Central memory CD8-positive, alpha-beta T cell (primary cell): ENCODE measurements at regions not wholly inside any gene's neighbourhood (a gene's known extent, or its start where the extent isn't known, plus 50 kb on each side); places are given as distances from the start of the nearest gene placed in this dataset.
"Not testable (repeated sequence)": the region's sequence is repeated elsewhere in the genome, so short reads cannot be mapped to it uniquely, and the experiment has no call there.

Experiments
- ATAC-seq: fragments of 150-1000 bp; cut with Tn5 transposase; replicated peaks from 2 replicates; pipeline ENCODE4 v1.10.0; 2022; ENCODE audit warnings: mild to moderate bottlenecking, moderate FRiP score, moderate number of reproducible peaks; ENCODE audit not compliant: poor library complexity, severe bottlenecking; ENCODE audit errors: extremely low read depth
- DNase-seq, 2 donors: peaks; one replicate each; pipeline ENCODE4 v3.0.0; 2021; ENCODE audit warnings: low spot score in 2 of 2
- H3K27ac Mint-ChIP-seq: one replicate; pipeline ENCODE4 v1.8.0; 2022; ENCODE audit warnings: low read depth, mild to moderate bottlenecking, moderate library complexity, mixed read lengths
- H3K27me3 Mint-ChIP-seq: one replicate; pipeline ENCODE4 v1.8.0; 2022; ENCODE audit warnings: mixed read lengths
- H3K36me3 Mint-ChIP-seq: one replicate; pipeline ENCODE4 v1.8.0; 2022; ENCODE audit warnings: mild to moderate bottlenecking, moderate library complexity, mixed read lengths; ENCODE audit not compliant: insufficient read depth
- H3K4me1 Mint-ChIP-seq: one replicate; pipeline ENCODE4 v1.8.0; 2022; ENCODE audit warnings: mixed read lengths
- H3K4me3 Mint-ChIP-seq: one replicate; pipeline ENCODE4 v1.8.0; 2022; ENCODE audit warnings: mild to moderate bottlenecking, moderate library complexity, mixed read lengths
- H3K9me3 Mint-ChIP-seq: one replicate; pipeline ENCODE4 v1.8.0; 2022; ENCODE audit warnings: mixed read lengths

GRCh38 chr2:7165736-7166135 is 248.5 kb downstream of the RNF144A start:
- no peak for ATAC-seq
- DNase-seq: no peak
- Mint-ChIP-seq H3K27me3 (peaks cover 13% of the 10 kb centered on the region), H3K9me3 (no peaks in the 10 kb centered on the region), H3K4me1 (no peaks in the 10 kb centered on the region), H3K4me3 (no peak overlapping the region), H3K36me3 (no peaks in the 10 kb centered on the region), H3K27ac (no peak overlapping the region)

- no peak for ATAC-seq
- Mint-ChIP-seq H3K27me3 (peaks cover 18% of the 10 kb centered on the region), H3K36me3 (peaks cover 1% of the 10 kb centered on the region), H3K4me1 (no peaks in the 10 kb centered on the region), H3K27ac (no peak overlapping the region), H3K4me3 (no peak overlapping the region), H3K9me3 (no peaks in the 10 kb centered on the region)
- no peak for DNase-seq
These were observed 250.7 kb downstream of the RNF144A start for GRCh38 chr2:7167801-7168411.

- no peak for ATAC-seq
- DNase-seq: no peak
- H3K27me3 Mint-ChIP-seq: peaks cover 18% of the 10 kb centered on the region
- H3K9me3 Mint-ChIP-seq: no peaks in the 10 kb centered on the region
- no peak overlapping the region for H3K4me3 Mint-ChIP-seq
- peaks cover 1% of the 10 kb centered on the region for H3K36me3 Mint-ChIP-seq
- H3K27ac Mint-ChIP-seq: no peak overlapping the region
- H3K4me1 Mint-ChIP-seq: no peaks in the 10 kb centered on the region
These were observed 252.4 kb downstream of the RNF144A start for GRCh38 chr2:7169593-7169992.

- peaks cover 13% of the 10 kb centered on the region for H3K27me3 Mint-ChIP-seq
- not testable (repeated sequence) for ATAC-seq, H3K4me1 Mint-ChIP-seq, H3K9me3 Mint-ChIP-seq, H3K36me3 Mint-ChIP-seq, H3K27ac Mint-ChIP-seq, DNase-seq, H3K4me3 Mint-ChIP-seq
These were observed 261.8 kb downstream of the RNF144A start for GRCh38 chr2:7178996-7179395.

GRCh38 chr2:7180638-7181370 is 263.6 kb downstream of the RNF144A start:
- no peak for ATAC-seq
- no peaks in the 10 kb centered on the region for H3K36me3 Mint-ChIP-seq

GRCh38 chr2:7182525-7182924 is 265.3 kb downstream of the RNF144A start:
- Mint-ChIP-seq H3K36me3 (no peaks in the 10 kb centered on the region), H3K27me3 (peaks cover 13% of the 10 kb centered on the region), H3K4me3 (no peak overlapping the region), H3K4me1 (no peaks in the 10 kb centered on the region), H3K9me3 (no peaks in the 10 kb centered on the region), H3K27ac (no peak overlapping the region)
- DNase-seq (no peak), ATAC-seq (no peak)

More at GRCh38 chr2:7180638-7181370, 263.6 kb downstream of the RNF144A start:
- Mint-ChIP-seq H3K4me3 (no peak overlapping the region), H3K9me3 (no peaks in the 10 kb centered on the region), H3K27ac (no peak overlapping the region), H3K27me3 (peaks cover 13% of the 10 kb centered on the region), H3K4me1 (no peaks in the 10 kb centered on the region)
- no peak for DNase-seq

- Mint-ChIP-seq H3K27ac (no peak overlapping the region), H3K9me3 (no peaks in the 10 kb centered on the region), H3K36me3 (peaks cover 3% of the 10 kb centered on the region), H3K27me3 (no peaks in the 10 kb centered on the region), H3K4me3 (no peak overlapping the region), H3K4me1 (no peaks in the 10 kb centered on the region)
- ATAC-seq (no peak), DNase-seq (no peak)
These were observed 271.9 kb downstream of the RNF144A start for GRCh38 chr2:7189106-7189505.

- H3K4me1 Mint-ChIP-seq: no peaks in the 10 kb centered on the region
- H3K36me3 Mint-ChIP-seq: peaks cover 3% of the 10 kb centered on the region
- ATAC-seq (no peak), DNase-seq (no peak)
- no peak overlapping the region for H3K4me3 Mint-ChIP-seq
- no peak overlapping the region for H3K27ac Mint-ChIP-seq
- H3K27me3 Mint-ChIP-seq: no peaks in the 10 kb centered on the region
- H3K9me3 Mint-ChIP-seq: no peaks in the 10 kb centered on the region
These were observed 273.5 kb downstream of the RNF144A start for GRCh38 chr2:7190587-7191324.

GRCh38 chr2:7191932-7192331 is 274.7 kb downstream of the RNF144A start:
- Mint-ChIP-seq H3K4me3 (no peak overlapping the region), H3K36me3 (peaks cover 3% of the 10 kb centered on the region), H3K27me3 (no peaks in the 10 kb centered on the region), H3K4me1 (no peaks in the 10 kb centered on the region), H3K9me3 (no peaks in the 10 kb centered on the region), H3K27ac (no peak overlapping the region)
- ATAC-seq (no peak), DNase-seq (no peak)

GRCh38 chr2:7193457-7193856 is 276.2 kb downstream of the RNF144A start:
- no peak overlapping the region for H3K4me3 Mint-ChIP-seq
- ATAC-seq: no peak
- no peak overlapping the region for H3K27ac Mint-ChIP-seq

GRCh38 chr2:7194950-7195349 is 277.7 kb downstream of the RNF144A start:
- no peak for DNase-seq
- Mint-ChIP-seq H3K4me3 (no peak overlapping the region), H3K27me3 (no peaks in the 10 kb centered on the region), H3K27ac (no peak overlapping the region), H3K9me3 (no peaks in the 10 kb centered on the region), H3K4me1 (no peaks in the 10 kb centered on the region), H3K36me3 (peaks cover 1% of the 10 kb centered on the region)
- no peak for ATAC-seq

More at GRCh38 chr2:7193457-7193856, 276.2 kb downstream of the RNF144A start:
- no peak for DNase-seq
- H3K4me1 Mint-ChIP-seq: no peaks in the 10 kb centered on the region
- no peaks in the 10 kb centered on the region for H3K27me3 Mint-ChIP-seq
- H3K36me3 Mint-ChIP-seq: peaks cover 1% of the 10 kb centered on the region
- H3K9me3 Mint-ChIP-seq: no peaks in the 10 kb centered on the region

GRCh38 chr2:7196883-7197282 is 279.7 kb downstream of the RNF144A start:
- peaks cover 1% of the 10 kb centered on the region for H3K36me3 Mint-ChIP-seq
- H3K27me3 Mint-ChIP-seq: no peaks in the 10 kb centered on the region
- H3K4me1 Mint-ChIP-seq: no peaks in the 10 kb centered on the region
- H3K4me3 Mint-ChIP-seq: no peak overlapping the region
- no peaks in the 10 kb centered on the region for H3K9me3 Mint-ChIP-seq
- DNase-seq (no peak), ATAC-seq (no peak)
- H3K27ac Mint-ChIP-seq: no peak overlapping the region

- H3K27ac Mint-ChIP-seq: no peak overlapping the region
- H3K4me3 Mint-ChIP-seq: no peak overlapping the region
- H3K36me3 Mint-ChIP-seq: no peaks in the 10 kb centered on the region
- no peak for ATAC-seq
- H3K27me3 Mint-ChIP-seq: no peaks in the 10 kb centered on the region
- no peak for DNase-seq
- H3K4me1 Mint-ChIP-seq: no peaks in the 10 kb centered on the region
- no peaks in the 10 kb centered on the region for H3K9me3 Mint-ChIP-seq
These were observed 284.6 kb downstream of the RNF144A start for GRCh38 chr2:7201851-7202250.
